HEK293T (cell line): ENCODE measurements at regions not wholly inside any gene's neighbourhood (a gene's known extent, or its start where the extent isn't known, plus 50 kb on each side); places are given as distances from the start of the nearest gene placed in this dataset.
"Not testable (repeated sequence)": the region's sequence is repeated elsewhere in the genome, so short reads cannot be mapped to it uniquely, and the experiment has no call there.

Experiments
- CTBP1 ChIP-seq: fragments of 450-650 bp; IDR thresholded peaks from 2 replicates; pipeline ENCODE4 v1.6.1; 2016; ENCODE audit warnings: borderline replicate concordance
- FOXA1 ChIP-seq: fragments of 450-650 bp; IDR thresholded peaks from 2 replicates; pipeline ENCODE4 v1.6.1; 2016; ENCODE audit warnings: mild to moderate bottlenecking
- FOXK2 ChIP-seq: fragments of 450-650 bp; IDR thresholded peaks from 2 replicates; pipeline ENCODE4 v1.6.1; 2016; ENCODE audit warnings: mild to moderate bottlenecking
- FOXM1 ChIP-seq: fragments of 450-650 bp; IDR thresholded peaks from 2 replicates; pipeline ENCODE4 v1.6.1; 2017; ENCODE audit warnings: mild to moderate bottlenecking, borderline replicate concordance
- HDGF ChIP-seq: fragments of 450-650 bp; IDR thresholded peaks from 2 replicates; pipeline ENCODE4 v1.6.1; 2017; ENCODE audit warnings: antibody characterized with exemption, borderline replicate concordance
- NFRKB ChIP-seq: fragments of 450-650 bp; IDR thresholded peaks from 2 replicates; pipeline ENCODE4 v1.6.1; 2016; ENCODE audit warnings: mild to moderate bottlenecking, moderate library complexity
- PKNOX1 ChIP-seq: fragments of 450-650 bp; IDR thresholded peaks from 2 replicates; pipeline ENCODE4 v1.6.1; 2016
- SP1 ChIP-seq: fragments of 450-650 bp; IDR thresholded peaks from 2 replicates; pipeline ENCODE4 v1.6.1; 2017
- TARDBP ChIP-seq: fragments of 450-650 bp; IDR thresholded peaks from 2 replicates; pipeline ENCODE4 v1.6.1; 2016
- ZNF384 ChIP-seq: fragments of 450-650 bp; IDR thresholded peaks from 2 replicates; pipeline ENCODE4 v1.6.1; 2016

GRCh38 chr2:37746011-37746410, 74.6 kb upstream of the CDC42EP3 start:
- not testable (repeated sequence) for TF ChIP-seq CTBP1, FOXK2, HDGF, SP1, ZNF384, FOXM1, PKNOX1, TARDBP, FOXA1, NFRKB
